Lung microvascular endothelial cell (primary cell): ENCODE measurements at regions not wholly inside any gene's neighbourhood (a gene's known extent, or its start where the extent isn't known, plus 50 kb on each side); places are given as distances from the start of the nearest gene placed in this dataset.

Source experiments
- DNase-seq, 2 donors: peaks; one replicate each; pipeline versions ENCODE4 v3.0.0 to v3.0.0-alpha.2; 2010; ENCODE audit warnings: low read depth in 2 of 2

DNA sequence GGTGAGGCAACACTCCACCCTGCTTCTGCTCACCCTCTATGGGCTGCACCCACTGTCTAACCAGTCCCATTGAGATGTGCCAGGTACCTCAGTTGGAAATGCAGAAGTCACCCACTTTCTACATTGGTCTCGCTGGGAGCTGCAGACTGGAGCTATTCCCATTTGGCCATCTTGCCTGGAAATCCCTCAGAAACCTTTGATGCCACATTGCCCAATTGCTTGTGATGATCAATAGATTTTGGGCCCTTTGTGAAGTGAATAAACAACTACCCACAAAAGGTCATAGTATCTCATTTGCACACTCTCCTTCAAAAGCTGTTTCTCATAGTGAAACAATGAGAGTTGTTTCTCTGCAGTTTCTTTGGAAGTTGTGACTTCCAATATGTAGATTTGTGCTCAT, 742.9 kb downstream of the INHBA start:
- no peak for DNase-seq

DNA sequence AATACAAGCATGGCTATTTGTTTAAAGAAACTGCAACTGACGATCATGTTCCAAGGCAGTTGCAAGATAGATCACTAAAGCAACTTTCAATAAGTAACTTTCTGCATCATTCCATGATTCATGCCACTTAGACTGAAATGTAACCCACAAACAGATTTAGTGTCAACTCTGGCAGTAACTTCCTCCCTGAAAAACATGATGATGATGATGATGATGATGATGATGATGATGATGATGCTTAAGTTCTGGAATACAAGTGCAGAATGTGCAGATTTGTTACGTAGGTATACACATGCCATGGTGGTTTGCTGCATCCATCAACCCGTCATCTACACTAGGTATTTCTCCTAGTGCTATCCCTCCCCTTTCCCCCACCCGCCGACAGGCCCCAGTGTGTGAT, 754.7 kb downstream of the INHBA start:
- DNase-seq: no peak

DNA sequence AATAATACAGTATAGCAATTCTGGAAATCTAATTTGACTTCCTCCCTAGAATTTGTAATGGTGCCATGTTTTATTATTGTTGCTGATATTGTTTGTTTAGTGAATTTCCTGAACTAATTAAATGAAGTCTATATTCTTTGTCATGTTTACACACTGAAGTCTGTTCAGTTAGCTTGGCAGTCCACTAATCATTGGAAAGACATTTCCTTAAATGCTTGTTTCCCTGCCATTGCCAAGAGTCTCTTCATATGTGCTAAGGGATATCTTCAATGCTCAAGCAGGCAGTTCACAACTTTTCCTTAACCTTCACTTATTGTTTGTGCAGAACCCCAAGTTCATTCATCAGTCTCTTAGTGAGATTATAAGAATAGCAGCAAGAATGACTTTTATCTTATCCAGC, 755.3 kb downstream of the INHBA start:
- no peak for DNase-seq

DNA sequence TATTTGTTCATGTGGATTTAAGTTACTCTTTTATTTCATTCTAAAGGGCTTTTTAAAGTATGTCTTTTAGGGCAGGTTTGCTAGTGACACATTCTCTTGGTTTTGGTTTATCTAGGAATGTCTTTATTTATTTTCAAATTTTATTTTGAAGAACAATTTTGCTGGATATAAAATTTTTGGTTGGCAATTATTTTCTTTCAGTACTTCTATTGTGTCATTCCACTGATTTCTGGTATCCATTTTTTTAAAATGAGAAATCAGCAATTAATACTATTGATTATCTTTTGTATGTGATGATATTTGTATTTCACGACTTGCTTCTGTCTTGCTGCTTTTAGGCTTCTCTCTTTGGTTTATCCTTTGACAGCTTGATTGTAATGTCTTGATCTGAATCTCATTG, 756.3 kb downstream of the INHBA start:
- DNase-seq: no peak

DNA sequence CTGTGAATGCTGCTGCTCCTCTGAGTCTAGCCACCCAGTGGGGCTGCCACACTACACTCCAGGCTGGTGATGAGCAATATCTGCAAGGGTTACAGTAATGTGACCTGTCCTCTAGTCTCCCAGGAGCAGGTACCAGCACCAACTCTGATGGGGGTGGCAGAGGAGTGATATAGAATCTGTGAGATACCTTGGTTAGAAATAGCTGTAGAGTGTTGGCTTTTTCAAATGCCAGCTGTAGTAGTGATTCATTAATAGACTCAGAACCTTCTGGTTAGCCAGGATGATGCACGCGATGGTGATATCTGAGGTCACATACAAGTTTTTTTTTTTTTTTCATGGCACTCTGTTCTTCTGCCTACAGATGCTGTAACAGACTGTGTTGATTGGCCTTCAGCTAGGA, 757.1 kb downstream of the INHBA start:
- no peak for DNase-seq

DNA sequence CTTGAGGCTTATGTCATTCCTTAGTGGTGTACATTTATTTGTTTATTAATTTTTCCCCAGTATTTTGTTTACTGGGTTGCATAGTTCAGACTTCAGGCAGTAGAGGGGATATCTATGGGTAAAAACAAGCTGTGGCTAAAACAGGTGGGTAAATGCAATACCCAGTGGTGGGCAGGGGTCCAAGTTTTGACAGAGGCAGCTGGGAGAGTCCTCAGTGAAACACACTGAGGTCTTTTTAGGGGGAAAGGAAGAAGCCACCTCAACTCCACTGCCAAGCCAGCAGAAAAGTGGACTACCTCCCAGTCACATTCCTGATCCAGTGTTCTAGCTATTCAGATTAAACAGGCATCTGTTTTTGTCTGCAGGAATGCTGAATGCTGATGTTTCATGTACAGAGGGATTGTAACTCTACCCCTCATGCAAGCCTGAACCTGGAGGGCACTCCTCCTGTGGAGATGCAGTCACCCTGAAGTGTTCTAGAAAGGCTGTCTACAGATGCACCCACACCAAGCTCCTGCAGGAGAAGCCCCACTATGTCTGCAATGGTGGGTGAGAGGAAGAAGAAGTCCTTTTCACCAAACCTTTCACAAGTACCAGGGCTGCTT, 757.8 kb downstream of the INHBA start:
- no peak for DNase-seq

DNA sequence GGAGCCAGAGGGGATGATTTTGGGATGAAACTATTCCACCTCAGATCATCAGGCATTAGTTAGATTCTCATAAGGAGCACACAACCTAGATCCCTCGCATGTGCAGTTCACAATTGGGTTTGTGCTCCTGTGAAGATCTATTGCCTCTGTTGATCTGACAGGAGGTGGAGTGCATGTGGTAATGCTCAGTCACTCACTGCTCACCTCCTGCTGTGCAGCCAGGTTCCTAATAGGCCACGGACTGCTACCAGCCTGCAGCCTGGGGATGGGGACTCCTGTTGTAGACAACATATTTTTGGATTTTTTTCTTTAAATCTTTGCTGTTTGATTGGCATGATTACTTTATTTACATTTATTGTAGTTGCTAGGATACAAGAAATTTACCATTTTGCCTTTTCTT, 765.0 kb downstream of the INHBA start:
- DNase-seq: no peak

DNA sequence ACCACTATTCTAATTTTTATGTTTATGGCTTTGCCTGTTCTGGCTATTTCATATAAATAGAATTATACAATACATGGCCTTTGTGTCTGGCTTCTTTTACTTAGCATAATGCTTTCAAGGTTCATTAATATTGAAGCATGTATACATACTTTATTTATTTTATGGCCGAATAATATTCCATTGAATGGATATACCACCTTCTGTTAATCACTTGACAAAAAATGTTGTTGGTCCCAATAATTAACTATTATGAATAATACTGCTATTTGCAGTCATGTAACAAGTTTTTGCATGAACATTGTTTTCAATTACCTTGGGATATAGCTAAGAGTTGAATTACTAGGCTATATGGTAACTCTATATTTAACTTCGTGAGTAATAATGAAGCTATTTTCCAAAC, 767.5 kb downstream of the INHBA start:
- no peak for DNase-seq

DNA sequence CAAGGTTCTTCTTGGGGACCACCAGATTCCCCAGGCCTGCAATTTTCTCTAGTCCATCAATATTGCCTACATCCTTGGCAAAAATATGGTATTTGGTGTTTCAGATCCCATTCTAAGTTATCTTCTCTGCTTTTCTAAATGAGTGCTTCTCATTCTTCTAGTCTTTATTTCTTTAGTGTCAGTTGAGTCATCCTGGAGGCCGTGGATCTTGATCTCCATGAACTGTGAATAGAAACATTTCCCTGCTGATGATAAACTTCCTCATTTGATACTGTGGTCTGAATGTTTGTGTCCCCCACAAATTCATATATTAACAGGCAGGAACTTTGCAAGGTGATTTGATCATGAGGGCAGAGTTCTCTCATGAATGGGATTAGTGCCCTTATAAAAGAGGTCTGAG, 779.3 kb downstream of the INHBA start:
- no peak for DNase-seq

DNA sequence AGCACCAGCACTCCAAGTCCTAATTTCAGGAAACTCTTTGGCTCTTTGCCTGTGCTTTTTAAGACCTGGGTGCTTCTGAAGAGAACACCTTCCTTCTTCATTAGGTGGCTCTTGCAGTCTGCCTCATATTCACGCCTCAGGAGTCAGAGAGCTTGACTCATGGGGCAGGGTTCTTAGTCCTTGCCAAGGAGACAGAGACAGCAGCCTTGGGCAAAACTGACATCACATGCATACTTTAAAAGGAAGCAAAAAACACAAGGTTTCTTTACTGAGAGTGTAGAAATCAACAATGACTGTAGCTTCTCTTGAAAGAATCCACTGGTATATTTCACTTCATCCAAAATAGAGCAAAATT, 780.6 kb downstream of the INHBA start:
- DNase-seq: peak in 1 of 2 donors; percentile 9

DNA sequence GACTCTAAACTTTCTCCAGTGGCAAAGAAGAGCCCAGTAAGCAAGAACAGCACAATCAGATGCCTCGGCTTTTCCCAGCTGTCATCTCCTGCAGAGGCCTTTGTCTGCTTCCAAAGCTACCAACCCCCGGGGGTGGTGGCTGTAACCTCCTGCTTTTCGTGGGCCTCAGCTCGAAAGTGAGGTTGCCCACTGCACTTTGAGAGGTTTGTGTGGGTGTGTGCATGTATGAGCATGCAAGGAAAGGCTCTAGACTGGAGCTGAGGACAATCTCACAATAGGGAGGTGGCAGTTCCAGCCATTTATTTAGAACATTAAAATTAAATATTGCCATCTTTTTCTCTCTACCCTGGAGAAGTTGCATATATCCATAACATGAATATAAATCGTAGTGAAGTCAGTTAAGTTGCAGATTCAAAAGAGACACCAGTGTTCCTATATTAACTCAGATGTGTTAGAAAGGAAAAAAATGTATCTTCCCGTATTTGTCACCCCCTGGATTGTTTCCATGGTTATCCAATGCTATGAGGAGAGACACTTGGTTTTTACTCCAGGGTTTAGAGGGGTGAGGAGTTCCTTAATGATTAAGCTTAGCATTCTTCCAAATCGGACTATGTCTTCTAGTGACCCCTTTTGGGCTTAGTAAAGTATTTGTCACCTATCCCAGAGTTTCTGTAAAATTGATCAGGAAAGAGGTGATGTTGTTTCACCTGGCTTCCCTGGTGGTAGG, 781.1 kb downstream of the INHBA start:
- DNase-seq: no peak

DNA sequence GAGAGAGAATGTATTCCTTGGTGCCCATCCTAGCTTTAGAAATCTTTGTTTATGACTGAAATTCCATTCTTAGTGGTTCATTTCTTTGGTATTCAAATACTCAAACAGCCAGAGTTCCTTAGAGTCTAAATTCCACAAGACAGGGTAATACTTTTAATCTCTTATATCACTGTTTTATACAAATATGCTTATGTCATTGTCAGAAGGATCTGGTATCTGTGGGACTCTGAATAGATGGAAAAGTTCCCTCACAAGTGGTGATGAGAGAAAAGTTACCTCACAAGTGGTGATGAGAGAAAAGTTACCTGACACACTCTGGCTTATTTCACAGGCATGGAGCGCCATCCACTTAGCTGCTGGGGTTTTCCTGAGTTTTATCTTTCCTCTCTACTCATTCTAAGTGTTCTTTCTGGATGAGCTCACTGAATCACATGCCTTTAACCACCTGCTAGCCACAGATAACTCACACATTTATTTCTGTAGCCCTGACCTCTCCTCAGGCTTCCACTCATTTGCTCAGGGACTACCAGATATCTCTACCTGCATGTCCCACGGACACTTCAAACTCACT, 784.0 kb downstream of the SUGCT start:
- DNase-seq: peak in 1 of 2 donors; percentile 10

DNA sequence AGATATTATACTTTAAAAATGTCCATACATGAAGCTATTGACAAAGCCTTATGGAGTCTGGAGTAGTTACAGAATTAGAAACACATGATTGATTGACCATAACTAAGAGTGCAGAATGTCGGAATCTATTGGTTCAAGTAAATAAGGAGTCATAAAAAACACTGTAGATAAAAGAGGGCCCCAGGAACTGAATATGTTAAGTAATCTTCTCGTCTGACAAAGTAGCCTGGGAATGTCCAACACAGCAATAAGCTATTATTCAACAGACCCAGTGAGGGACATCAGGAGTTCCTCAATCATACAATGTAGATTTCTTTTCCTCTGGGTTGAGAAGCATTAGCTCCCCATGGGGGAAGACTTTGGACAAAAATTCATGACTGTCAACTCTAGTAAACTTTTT, 782.0 kb downstream of the SUGCT start:
- no peak for DNase-seq

DNA sequence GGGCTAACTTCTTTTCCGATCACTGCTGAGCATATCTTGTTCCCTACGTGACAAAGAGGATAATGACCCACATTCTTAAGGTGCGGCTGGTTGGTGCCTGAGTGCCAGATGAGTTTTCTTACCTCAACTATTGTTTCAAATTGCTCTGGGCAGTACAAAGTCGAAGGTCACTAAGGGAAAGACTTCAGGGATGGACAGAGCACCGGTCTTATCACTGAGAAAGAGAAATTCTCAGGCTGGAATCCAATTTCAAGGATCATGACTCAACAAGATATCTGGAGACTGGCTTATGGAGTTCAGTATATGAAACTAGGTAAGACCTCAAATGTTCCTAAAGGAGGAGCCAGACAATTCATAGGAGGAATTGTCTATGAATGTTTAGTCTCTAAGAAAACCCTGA, 780.3 kb downstream of the SUGCT start:
- DNase-seq: no peak
